ENCODE measurements at regions not wholly inside any gene's neighbourhood (a gene's known extent, or its start where the extent isn't known, plus 50 kb on each side); places are given as distances from the start of the nearest gene placed in this dataset.

DNA sequence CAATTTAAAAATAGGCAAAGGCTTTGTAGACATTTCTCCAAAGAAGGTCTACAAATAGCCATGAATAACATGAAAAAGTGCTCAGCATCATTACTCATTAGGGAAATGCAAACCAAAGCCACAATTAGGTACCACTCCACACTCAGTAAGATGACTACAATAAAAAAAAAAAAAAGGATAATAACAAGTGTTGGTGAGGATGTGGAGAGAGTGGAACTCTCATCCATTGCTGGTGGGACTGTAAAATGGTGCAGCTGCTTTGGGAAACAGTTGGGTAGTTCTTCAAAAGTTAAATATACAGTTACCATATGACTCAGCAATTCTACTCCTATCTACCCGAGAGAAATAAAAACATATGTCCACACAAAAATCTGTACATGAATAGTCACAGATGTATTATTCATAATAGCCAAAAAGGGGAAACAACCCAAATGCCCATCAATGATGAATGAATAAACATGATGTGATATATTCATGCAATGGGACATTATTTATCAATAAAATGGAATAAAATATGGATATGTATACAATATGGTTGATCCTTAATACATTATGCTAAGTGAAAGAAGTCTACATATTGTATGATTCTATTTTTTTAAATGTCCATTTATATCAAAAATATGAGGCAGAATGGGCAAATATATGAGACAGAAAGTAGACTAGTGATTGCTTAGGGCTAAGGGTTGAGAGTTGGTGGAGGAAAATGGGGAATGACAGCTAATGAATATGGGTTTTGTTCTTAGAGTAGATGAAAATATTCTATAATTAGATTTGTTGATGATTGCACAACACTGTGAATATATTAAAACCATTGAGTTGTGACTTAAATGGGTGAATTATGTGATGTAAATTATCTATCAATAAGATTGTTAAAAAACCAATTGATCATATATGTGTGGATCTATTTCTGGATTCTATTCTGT lies 66.1 kb upstream of the SMAD3 start:
- TF ChIP-seq, protein P1, sequence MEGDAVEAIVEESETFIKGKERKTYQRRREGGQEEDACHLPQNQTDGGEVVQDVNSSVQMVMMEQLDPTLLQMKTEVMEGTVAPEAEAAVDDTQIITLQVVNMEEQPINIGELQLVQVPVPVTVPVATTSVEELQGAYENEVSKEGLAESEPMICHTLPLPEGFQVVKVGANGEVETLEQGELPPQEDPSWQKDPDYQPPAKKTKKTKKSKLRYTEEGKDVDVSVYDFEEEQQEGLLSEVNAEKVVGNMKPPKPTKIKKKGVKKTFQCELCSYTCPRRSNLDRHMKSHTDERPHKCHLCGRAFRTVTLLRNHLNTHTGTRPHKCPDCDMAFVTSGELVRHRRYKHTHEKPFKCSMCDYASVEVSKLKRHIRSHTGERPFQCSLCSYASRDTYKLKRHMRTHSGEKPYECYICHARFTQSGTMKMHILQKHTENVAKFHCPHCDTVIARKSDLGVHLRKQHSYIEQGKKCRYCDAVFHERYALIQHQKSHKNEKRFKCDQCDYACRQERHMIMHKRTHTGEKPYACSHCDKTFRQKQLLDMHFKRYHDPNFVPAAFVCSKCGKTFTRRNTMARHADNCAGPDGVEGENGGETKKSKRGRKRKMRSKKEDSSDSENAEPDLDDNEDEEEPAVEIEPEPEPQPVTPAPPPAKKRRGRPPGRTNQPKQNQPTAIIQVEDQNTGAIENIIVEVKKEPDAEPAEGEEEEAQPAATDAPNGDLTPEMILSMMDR (IDR thresholded peaks at IDR 0.05; ENCODE audit: low read depth, low read length): no peak
- H3K4me3 ChIP-seq (ENCODE audit: low read depth, low read length): no peak overlapping the region

DNA sequence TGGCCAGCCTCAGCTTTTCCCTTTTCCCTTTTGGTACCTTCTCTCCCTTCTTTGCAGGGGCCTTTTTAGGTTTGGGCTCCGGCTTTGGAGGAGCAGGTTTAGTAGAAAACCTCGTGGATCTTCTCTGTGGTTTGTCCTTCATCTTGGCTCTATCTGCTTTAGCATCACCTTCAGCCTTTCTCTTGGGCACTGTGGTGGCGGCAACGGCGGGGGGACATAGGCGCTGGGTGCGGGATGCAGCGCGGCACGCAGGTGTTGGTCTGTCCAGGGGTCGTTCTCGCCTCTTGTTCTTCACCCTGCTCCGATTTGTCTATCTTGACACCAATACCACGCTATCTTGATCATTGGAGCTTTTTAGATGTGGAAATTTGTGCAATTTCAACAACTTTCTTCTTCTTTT lies 64.5 kb upstream of the SMAD3 start:
- TF ChIP-seq, protein P1 (IDR thresholded peaks at IDR 0.05; ENCODE audit: low read depth, low read length): no peak
- H3K4me3 ChIP-seq (ENCODE audit: low read depth, low read length): no peak overlapping the region

DNA sequence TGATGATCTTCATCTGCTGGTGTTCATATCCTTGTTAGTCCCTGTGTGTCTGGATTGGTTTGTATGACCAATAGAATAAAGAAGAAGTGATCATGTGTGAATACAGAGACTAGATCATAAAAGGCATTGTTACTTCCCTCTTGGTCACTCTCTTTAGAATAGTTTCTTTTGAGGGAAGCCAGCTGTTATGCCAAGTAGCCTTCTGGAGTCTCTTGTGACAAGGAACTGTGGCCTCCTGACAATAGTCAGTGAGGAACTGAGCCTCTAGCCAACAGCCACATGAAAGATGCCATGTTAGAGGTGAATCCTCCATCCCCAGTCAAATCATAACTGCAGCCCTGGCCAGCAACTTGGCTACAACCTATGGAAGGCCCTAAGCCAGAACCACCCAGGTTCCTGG lies 63.0 kb upstream of the SMAD3 start:
- no peak overlapping the region for H3K4me3 ChIP-seq (ENCODE audit: low read depth, low read length)
- TF ChIP-seq, protein P1 (IDR thresholded peaks at IDR 0.05; ENCODE audit: low read depth, low read length): no peak

DNA sequence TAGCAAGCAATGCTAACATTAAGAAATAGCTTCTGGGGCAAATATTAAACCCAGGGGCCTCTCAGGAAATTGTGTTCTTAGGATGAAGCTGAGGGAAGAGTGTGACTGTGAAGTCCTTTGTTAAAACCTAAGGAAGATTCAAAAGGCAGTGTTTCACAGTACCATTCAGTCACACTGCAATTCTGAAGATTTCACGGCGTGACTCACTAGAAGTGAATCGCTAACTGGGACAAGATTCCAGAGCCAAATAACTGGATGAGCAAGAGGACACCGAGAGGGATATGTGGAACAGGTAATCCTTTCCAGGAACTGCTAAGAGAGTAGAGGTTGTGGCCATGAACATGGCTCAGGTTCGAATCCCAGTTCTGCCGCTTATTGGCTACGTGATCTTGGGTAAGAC lies 61.8 kb upstream of the SMAD3 start:
- TF ChIP-seq, protein P1 (IDR thresholded peaks at IDR 0.05; ENCODE audit: low read depth, low read length): no peak
- H3K4me3 ChIP-seq (ENCODE audit: low read depth, low read length): no peak overlapping the region

DNA sequence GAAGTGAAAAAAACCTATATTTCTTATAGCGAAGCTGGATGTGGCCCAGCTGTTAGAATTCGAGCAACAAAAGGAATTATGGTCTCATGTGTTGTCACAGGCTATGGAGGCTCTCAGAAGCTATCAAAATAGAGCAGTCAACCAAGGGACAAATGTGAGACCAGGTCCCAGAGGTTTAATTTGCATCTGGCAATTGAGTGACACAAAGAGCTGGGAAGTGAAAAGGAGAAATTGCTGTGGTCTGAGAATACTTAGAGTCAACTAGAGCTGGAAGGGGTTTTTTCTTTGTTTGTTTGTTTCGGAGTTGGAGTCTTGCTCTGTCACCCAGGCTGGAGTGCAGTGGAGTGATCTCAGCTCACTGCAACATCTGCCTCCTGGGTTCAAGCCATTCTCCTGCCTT lies 61.3 kb upstream of the SMAD3 start:
- H3K4me3 ChIP-seq (ENCODE audit: low read depth, low read length): no peak overlapping the region
- TF ChIP-seq, protein P1 (IDR thresholded peaks at IDR 0.05; ENCODE audit: low read depth, low read length): no peak

DNA sequence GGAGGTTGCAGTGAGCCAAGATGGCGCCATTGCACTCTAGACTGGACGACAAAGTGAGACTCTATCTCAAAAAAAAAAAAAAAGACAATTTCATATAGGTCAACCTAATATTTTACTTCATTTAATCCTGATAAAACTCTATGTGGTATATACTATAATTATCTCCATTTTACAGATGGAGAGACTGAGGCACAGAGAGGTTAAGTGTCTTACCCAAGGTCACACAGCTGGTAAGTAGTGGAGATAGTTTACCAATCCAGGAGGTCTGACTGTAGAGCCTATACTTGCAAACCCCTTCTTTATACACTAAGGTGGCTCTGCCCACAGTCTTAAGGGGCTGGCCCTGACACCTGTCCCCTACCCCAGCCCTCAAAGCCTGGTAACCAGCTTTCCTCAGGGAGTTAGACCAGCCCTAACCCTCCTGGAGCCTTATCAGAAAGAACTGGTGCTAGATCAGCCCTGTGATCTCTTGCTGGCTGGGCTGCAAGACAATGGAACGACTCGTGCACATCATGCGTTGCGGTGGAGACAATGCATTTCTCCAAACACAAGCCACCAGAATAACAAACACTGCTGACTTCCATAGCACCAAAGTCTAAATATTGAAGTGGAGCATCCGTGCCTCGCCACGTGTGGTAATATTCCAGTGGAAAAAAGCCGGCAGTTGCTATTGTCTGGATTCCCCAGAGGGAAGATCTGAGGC lies 60.0 kb upstream of the SMAD3 start:
- TF ChIP-seq, protein P1 (IDR thresholded peaks at IDR 0.05; ENCODE audit: low read depth, low read length): no peak
- H3K4me3 ChIP-seq (ENCODE audit: low read depth, low read length): no peak overlapping the region

Measured in WI38 (cell line).